CD4-positive, CD25-positive, alpha-beta regulatory T cell (primary cell): ENCODE measurements at regions not wholly inside any gene's neighbourhood (a gene's known extent, or its start where the extent isn't known, plus 50 kb on each side); places are given as distances from the start of the nearest gene placed in this dataset.

Experiments used
- ATAC-seq, 2 donors: fragments of 150-1000 bp; cut with Tn5 transposase; one replicate each; pipeline ENCODE4 v1.10.0; 2021; ENCODE audit warnings: low read depth in 2 of 2, moderate number of reproducible peaks in 2 of 2, moderate library complexity in 1 of 2
- DNase-seq, 3 donors: peaks; one replicate each; pipeline versions ENCODE4 v3.0.0 to v3.0.0-alpha.2; 2012 to 2022; ENCODE audit warnings: mixed read lengths in 1 of 3
- H3K27ac ChIP-seq: one replicate; pipeline ENCODE4 v1.7.0; 2013; ENCODE audit warnings: mild to moderate bottlenecking, low read length; ENCODE audit not compliant: insufficient read depth, poor library complexity, severe bottlenecking
- H3K27me3 ChIP-seq: one replicate; pipeline ENCODE4 v1.7.0; 2013; ENCODE audit warnings: low read length; ENCODE audit not compliant: control insufficient read depth, insufficient read depth
- H3K36me3 ChIP-seq: one replicate; pipeline ENCODE4 v1.7.0; 2013; ENCODE audit warnings: mild to moderate bottlenecking, low read length, moderate library complexity; ENCODE audit not compliant: control insufficient read depth, insufficient read depth
- H3K4me1 ChIP-seq: 2 replicates; pipeline ENCODE4 v1.7.0; 2013; ENCODE audit warnings: mild to moderate bottlenecking, low read length; ENCODE audit not compliant: insufficient read depth, control insufficient read depth, poor library complexity, severe bottlenecking
- H3K4me3 ChIP-seq: one replicate; pipeline ENCODE4 v1.7.0; 2013; ENCODE audit warnings: low read depth, mild to moderate bottlenecking, low read length, moderate library complexity
- H3K9me3 ChIP-seq, 2 experiments: 1 replicate in 1 of 2; 2 replicates in 1 of 2; pipeline ENCODE4 v1.7.0; 2013; ENCODE audit warnings: low read length in 2 of 2, mild to moderate bottlenecking in 1 of 2, moderate library complexity in 1 of 2; ENCODE audit not compliant: control insufficient read depth in 2 of 2
- H3K27ac Mint-ChIP-seq, 3 donors: one replicate each; pipeline ENCODE4 v1.8.0; 2020 to 2022; ENCODE audit warnings: mild to moderate bottlenecking in 3 of 3, mixed read lengths in 3 of 3, moderate library complexity in 2 of 3
- H3K27me3 Mint-ChIP-seq: one replicate; pipeline ENCODE4 v1.8.0; 2022; ENCODE audit warnings: mild to moderate bottlenecking, mixed read lengths
- H3K36me3 Mint-ChIP-seq: one replicate; pipeline ENCODE4 v1.8.0; 2020; ENCODE audit warnings: mixed read lengths
- H3K4me1 Mint-ChIP-seq, 4 donors: one replicate each; pipeline ENCODE4 v1.8.0; 2020 to 2022; ENCODE audit warnings: mixed read lengths in 4 of 4, mild to moderate bottlenecking in 1 of 4
- H3K4me3 Mint-ChIP-seq, 4 donors: one replicate each; pipeline ENCODE4 v1.8.0; 2020 to 2022; ENCODE audit warnings: mild to moderate bottlenecking in 4 of 4, mixed read lengths in 4 of 4, moderate library complexity in 3 of 4
- H3K9me3 Mint-ChIP-seq, 7 donors: one replicate each; pipeline ENCODE4 v1.8.0; 2020 to 2022; ENCODE audit warnings: mixed read lengths in 7 of 7, mild to moderate bottlenecking in 3 of 7, moderate library complexity in 2 of 7

DNA sequence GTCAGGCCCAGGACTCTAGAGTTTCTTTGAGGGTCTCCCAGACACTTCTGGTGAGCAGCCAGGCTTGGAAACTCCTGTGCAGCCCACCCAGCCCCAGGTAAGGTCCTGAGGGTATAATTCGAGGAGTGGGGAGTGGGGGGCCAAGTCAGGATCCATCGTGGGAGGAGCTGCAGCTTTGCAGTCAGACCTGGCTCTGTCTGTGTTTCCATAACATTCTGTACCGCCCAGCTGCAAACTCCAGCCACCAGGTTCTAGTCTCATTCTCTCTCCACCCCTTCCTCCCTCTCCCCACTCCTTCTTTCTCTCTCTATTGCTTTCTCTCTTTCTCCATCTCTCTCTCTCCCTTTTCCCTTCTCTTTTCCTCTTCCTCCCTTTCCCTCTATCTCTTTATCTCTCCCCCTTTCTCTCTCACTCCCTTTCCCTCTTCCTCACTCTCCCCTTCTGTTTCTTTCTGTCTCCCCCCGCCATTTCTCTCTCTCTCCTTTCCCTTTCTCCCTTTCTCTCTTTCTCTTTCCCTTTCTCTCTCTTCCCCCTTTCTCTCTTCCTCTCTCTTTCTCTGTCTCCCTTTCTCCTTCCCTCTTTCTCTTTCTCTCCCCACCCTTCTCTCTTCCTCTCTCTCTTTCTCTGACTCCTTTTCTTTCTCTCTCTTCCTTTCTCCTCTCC lies 127.2 kb downstream of the MN1 start:
- peaks cover 9% of the 10 kb centered on the region for H3K27me3 Mint-ChIP-seq
- no peaks in the 10 kb centered on the region for H3K36me3 ChIP-seq
- no peak overlapping the region for H3K27ac Mint-ChIP-seq
- no peaks in the 10 kb centered on the region for H3K9me3 ChIP-seq
- no peak overlapping the region for H3K27ac ChIP-seq
- H3K4me3 ChIP-seq: no peak overlapping the region
- no peaks in the 10 kb centered on the region for H3K4me1 ChIP-seq
- H3K36me3 Mint-ChIP-seq: no peaks in the 10 kb centered on the region
- peaks cover 0 to 4% (median under 1%) of the 10 kb centered on the region in 4 donors for H3K4me1 Mint-ChIP-seq
- H3K9me3 Mint-ChIP-seq: peaks cover 0 to 2% (median 0%) of the 10 kb centered on the region in 7 donors
- DNase-seq (no peak), ATAC-seq (no peak)
- no peaks in the 10 kb centered on the region for H3K27me3 ChIP-seq
- H3K4me3 Mint-ChIP-seq: no peak overlapping the region

DNA sequence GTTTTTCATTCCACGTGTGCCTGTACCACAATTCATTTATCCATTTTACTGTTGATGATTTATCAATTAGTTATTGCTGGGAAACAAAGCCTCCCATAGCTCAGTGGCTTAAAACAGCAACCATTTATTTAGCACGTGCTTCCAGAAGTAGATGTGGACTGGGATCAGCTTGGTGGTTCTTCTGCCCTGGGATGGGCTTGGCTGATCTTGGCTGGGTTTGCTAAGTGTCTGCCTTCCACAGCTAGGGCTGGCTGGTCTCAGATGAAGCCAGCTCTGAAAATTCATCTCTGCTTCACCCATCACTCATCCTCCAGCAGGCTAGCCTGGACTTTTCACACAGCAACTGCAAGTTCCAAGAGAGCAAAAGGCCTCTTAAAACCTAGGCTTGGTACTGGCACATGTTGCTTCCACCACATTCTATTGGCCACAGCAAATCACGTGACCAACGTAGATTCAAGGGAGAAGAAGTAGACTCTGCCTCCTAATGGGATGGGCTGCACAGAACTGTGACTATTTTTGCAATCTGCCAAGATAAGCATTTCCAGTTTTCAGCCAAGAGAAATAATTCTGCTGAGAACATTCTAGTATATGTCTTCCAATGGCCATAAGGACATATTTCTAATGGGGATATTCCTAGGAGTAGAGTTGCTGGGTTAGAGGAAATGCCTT lies 124.9 kb downstream of the MN1 start:
- no peak overlapping the region for H3K4me3 ChIP-seq
- H3K36me3 Mint-ChIP-seq: no peaks in the 10 kb centered on the region
- H3K9me3 ChIP-seq: no peaks in the 10 kb centered on the region
- H3K36me3 ChIP-seq: no peaks in the 10 kb centered on the region
- ATAC-seq (no peak), DNase-seq (no peak)
- H3K4me1 ChIP-seq: no peaks in the 10 kb centered on the region
- peaks cover 0 to 2% (median 0%) of the 10 kb centered on the region in 7 donors for H3K9me3 Mint-ChIP-seq
- peaks cover 0 to 4% (median 0%) of the 10 kb centered on the region in 4 donors for H3K4me1 Mint-ChIP-seq
- no peaks in the 10 kb centered on the region for H3K27me3 Mint-ChIP-seq
- H3K27ac ChIP-seq: no peak overlapping the region
- H3K4me3 Mint-ChIP-seq: no peak overlapping the region
- H3K27me3 ChIP-seq: no peaks in the 10 kb centered on the region
- no peak overlapping the region for H3K27ac Mint-ChIP-seq

DNA sequence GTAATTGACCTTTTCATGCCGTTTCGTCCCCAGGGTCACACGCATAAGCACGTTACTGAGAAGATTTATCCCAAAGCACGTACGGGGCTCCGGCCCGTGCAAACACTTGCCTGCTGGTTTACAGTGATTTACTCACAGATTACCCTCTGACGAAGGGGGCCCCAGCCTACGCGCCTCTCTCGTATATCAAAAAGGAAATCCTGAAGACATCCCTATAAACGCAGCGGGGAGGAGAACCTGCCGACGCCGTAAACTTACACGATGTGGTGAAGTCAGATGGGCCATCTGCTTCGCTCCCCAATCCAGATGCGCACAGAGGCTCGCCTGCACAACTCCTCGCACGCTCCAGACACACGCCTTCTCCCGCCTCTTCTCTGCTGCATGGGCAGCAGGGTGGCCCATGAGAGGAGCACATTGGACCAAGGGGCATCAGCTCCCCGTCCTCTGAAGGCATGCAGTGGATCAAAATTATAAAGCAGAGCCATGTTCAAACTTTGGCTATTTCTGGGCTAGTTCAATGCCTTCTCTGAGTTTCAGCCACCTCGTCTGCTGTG lies 123.6 kb downstream of the MN1 start:
- H3K36me3 Mint-ChIP-seq: no peaks in the 10 kb centered on the region
- no peak for ATAC-seq
- Histone ChIP-seq H3K9me3 (no peaks in the 10 kb centered on the region), H3K4me3 (no peak overlapping the region), H3K36me3 (no peaks in the 10 kb centered on the region), H3K4me1 (no peaks in the 10 kb centered on the region), H3K27me3 (no peaks in the 10 kb centered on the region), H3K27ac (no peak overlapping the region)
- DNase-seq: no peak
- peaks cover 0 to 2% (median 0%) of the 10 kb centered on the region in 7 donors for H3K9me3 Mint-ChIP-seq
- no peaks in the 10 kb centered on the region for H3K27me3 Mint-ChIP-seq
- H3K4me3 Mint-ChIP-seq: no peak overlapping the region
- no peak overlapping the region for H3K27ac Mint-ChIP-seq
- H3K4me1 Mint-ChIP-seq: peaks cover 0 to 4% (median 0%) of the 10 kb centered on the region in 4 donors

DNA sequence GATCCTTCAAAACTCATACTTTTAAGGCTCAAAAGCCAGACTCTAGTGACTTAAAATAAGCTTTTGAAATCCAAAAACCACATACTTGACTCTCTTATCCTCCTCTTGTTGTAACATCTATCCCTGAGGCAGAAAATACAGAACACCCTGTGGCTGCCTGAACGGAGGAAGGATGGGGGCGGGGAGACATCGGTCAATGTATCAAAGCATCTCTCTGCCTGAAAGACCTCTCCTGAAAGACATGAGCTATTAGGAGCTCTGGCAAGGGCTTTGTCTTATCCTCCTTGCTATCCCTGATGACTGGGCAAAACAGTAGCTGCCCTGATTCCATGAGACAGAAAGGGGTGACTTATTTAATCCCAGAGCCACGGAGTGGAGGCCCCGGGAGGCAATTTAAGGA lies 122.4 kb downstream of the MN1 start:
- H3K9me3 ChIP-seq: no peaks in the 10 kb centered on the region
- H3K27me3 ChIP-seq: no peaks in the 10 kb centered on the region
- H3K4me3 Mint-ChIP-seq: no peak overlapping the region
- peaks cover 0 to 2% (median 0%) of the 10 kb centered on the region in 7 donors for H3K9me3 Mint-ChIP-seq
- no peaks in the 10 kb centered on the region for H3K36me3 Mint-ChIP-seq
- H3K27ac Mint-ChIP-seq: no peak overlapping the region
- no peaks in the 10 kb centered on the region for H3K27me3 Mint-ChIP-seq
- H3K36me3 ChIP-seq: no peaks in the 10 kb centered on the region
- DNase-seq (no peak), ATAC-seq (no peak)
- H3K4me1 Mint-ChIP-seq: peaks cover 0 to 4% (median 0%) of the 10 kb centered on the region in 4 donors
- H3K4me3 ChIP-seq: no peak overlapping the region
- no peak overlapping the region for H3K27ac ChIP-seq
- H3K4me1 ChIP-seq: no peaks in the 10 kb centered on the region

DNA sequence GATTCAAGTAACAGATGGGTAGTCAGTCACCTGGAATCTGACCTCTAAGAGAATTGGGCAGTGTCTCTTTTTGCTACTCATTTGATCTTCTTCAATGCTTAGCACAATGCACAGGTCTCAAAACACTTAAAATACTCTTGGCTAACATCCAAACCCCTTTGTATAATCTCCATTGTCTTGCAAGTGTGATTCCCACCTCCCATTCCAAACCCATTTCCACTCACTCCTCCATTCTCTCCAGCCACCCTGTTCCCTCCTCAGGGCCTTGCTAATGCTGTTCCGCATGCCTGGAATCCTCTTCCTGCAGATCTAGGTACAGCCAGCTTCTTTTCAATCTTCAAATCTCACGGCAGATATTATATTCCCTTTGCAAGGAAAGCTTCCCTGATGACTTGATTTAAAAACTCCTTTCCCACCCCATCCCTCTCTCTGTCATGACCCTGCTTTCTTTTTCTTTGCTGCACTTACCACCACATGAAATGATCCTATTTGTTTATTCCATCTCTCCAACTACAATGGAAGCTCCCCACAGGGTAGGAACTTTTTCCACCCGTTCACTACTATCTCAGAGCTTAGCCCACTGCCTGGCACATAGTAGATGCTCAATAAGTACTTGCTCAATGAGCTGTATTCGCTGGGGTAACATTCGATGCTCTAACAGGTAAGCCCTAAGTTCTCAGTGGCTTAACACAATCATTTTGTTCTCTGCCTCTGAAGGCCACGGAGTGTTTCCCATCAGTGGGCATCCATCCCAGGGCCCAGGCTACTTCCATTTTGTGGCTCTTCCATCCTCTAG lies 121.7 kb downstream of the MN1 start:
- no peak overlapping the region for H3K4me3 ChIP-seq
- no peaks in the 10 kb centered on the region for H3K9me3 ChIP-seq
- no peaks in the 10 kb centered on the region for H3K27me3 Mint-ChIP-seq
- H3K36me3 Mint-ChIP-seq: no peaks in the 10 kb centered on the region
- peaks cover 0 to 2% (median 0%) of the 10 kb centered on the region in 7 donors for H3K9me3 Mint-ChIP-seq
- no peak overlapping the region for H3K27ac Mint-ChIP-seq
- DNase-seq: no peak
- no peaks in the 10 kb centered on the region for H3K27me3 ChIP-seq
- H3K4me1 ChIP-seq: no peaks in the 10 kb centered on the region
- H3K4me1 Mint-ChIP-seq: peaks cover 0 to under 1% (median 0%) of the 10 kb centered on the region in 4 donors
- no peaks in the 10 kb centered on the region for H3K36me3 ChIP-seq
- no peak overlapping the region for H3K27ac ChIP-seq
- H3K4me3 Mint-ChIP-seq: no peak overlapping the region
- no peak for ATAC-seq

DNA sequence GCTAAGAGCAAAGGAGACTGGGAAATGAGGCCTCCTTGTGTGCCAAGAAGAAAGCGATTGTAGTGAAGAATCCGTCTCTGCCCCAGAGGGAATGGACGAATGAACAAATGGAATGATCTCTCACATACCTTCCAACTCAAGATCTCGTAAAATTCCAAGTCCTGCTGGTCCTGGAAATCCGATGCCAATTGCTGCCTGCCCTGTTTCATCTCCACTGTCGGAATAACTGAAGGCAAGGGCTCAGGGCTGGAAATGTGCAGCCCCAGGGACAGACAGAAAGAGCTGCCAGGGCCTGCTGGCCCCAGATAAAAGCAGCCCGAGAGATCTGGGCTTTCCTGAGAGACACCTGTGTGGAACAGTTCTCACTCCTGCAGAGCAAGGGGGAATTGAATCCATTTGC lies 120.9 kb downstream of the MN1 start:
- ATAC-seq (no peak), DNase-seq (no peak)
- Mint-ChIP-seq H3K4me1 (no peaks in the 10 kb centered on the region), H3K9me3 (peaks cover 0 to 2% (median 0%) of the 10 kb centered on the region in 7 donors), H3K4me3 (no peak overlapping the region), H3K27me3 (no peaks in the 10 kb centered on the region), H3K36me3 (no peaks in the 10 kb centered on the region), H3K27ac (no peak overlapping the region)
- Histone ChIP-seq H3K4me1 (no peaks in the 10 kb centered on the region), H3K27ac (no peak overlapping the region), H3K9me3 (no peaks in the 10 kb centered on the region), H3K27me3 (no peaks in the 10 kb centered on the region), H3K4me3 (no peak overlapping the region), H3K36me3 (no peaks in the 10 kb centered on the region)

DNA sequence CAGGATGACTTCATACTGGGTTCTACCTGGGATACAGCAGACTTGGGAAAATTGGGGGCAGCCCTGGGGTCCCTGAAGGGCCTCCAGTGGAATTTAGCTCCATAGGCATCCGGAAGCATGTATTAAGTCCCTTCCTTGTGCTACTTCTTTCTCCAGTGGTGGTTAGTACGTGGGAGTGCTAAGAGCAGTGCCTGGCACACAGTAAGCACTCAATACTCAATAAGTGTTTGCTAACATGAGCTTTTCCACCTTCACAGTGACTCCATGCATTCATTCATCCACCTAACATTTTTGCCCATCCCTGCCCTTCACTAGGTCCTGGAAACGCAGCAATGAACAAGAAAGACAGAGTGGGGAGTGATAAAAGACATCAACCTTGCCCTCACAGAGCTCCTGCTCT lies 120.5 kb downstream of the MN1 start:
- no peak overlapping the region for H3K4me3 Mint-ChIP-seq
- ATAC-seq: no peak

More for the DNA sequence above, 120.5 kb downstream of the MN1 start:
- Histone ChIP-seq H3K4me1 (no peaks in the 10 kb centered on the region), H3K9me3 (no peaks in the 10 kb centered on the region), H3K27ac (no peak overlapping the region), H3K27me3 (no peaks in the 10 kb centered on the region), H3K36me3 (no peaks in the 10 kb centered on the region), H3K4me3 (no peak overlapping the region)
- H3K4me1 Mint-ChIP-seq: peaks cover 0 to 3% (median 0%) of the 10 kb centered on the region in 4 donors
- no peak overlapping the region for H3K27ac Mint-ChIP-seq
- H3K27me3 Mint-ChIP-seq: no peaks in the 10 kb centered on the region
- no peak for DNase-seq
- H3K36me3 Mint-ChIP-seq: peaks cover 4% of the 10 kb centered on the region
- peaks cover 0 to 2% (median 0%) of the 10 kb centered on the region in 7 donors for H3K9me3 Mint-ChIP-seq
